ENCODE measurements at regions not wholly inside any gene's neighbourhood (a gene's known extent, or its start where the extent isn't known, plus 50 kb on each side); places are given as distances from the start of the nearest gene placed in this dataset.

DNA sequence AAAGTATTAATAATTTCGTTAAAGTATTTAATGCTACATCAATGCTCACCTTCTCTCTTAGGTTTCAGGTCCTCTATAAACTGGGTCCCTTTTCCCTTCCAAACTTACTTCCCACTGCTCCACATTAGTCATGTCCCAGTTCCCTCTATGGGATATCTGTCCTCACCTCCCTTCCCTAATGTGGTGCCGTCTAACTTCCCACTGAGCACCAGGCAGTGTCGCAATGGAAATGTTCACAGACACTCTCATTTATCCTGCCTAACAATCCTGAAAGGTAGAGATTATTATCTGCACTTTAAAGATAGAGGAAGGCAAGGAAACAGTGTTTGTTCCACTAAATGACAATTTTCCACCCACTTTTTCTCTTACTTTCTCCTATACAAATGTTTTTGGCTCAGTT, 329.7 kb downstream of the CWC27 start:
- H3K4me3 Mint-ChIP-seq, result no peak overlapping the region
- ATAC-seq (replicated peaks) (no peak), DNase-seq (no peak)
- H3K27ac Mint-ChIP-seq, result no peak overlapping the region
- peaks cover 9% of the 10 kb centered on the region in 2 donors for H3K4me1 Mint-ChIP-seq
- H3K27me3 Mint-ChIP-seq, result peaks cover 0 to 5% of the 10 kb centered on the region in 2 donors
- peaks cover 0 to 3% of the 10 kb centered on the region in 2 donors for H3K9me3 Mint-ChIP-seq
- H3K36me3 Mint-ChIP-seq, result no peaks in the 10 kb centered on the region

Measured in stimulated activated naive B cell treated with anti-CD40 and anti-IgM and Interleukin-4, amounts not matched to agents 10 μg/mL and 1 μg/mL and 100 μg/mL, for 72 hours (primary cell).